Esophagus muscularis mucosa (tissue), 4 donors: ENCODE measurements at regions not wholly inside any gene's neighbourhood (a gene's known extent, or its start where the extent isn't known, plus 50 kb on each side); places are given as distances from the start of the nearest gene placed in this dataset.

ENCODE experiments used
- CTCF ChIP-seq, 3 experiments: fragments of 200-600 bp in 2 of 3; fragments of 450-650 bp in 1 of 3; sonication (generic) in 2 of 3; IDR thresholded peaks; one replicate each; pipeline ENCODE4 v1.5.1; 2017 to 2019; ENCODE audit warnings: antibody characterized with exemption in 3 of 3, mild to moderate bottlenecking in 2 of 3, moderate library complexity in 1 of 3
- EP300 ChIP-seq: sonication (generic); formaldehyde crosslinking; IDR thresholded peaks from one replicate; pipeline ENCODE4 v1.6.1; 2017; ENCODE audit warnings: antibody characterized with exemption
- POLR2A ChIP-seq: fragments of 450-650 bp; IDR thresholded peaks from one replicate; pipeline ENCODE4 v1.6.1; 2017; ENCODE audit warnings: antibody characterized with exemption, moderate library complexity, mild to moderate bottlenecking, low read depth

- TF ChIP-seq CTCF (IDR thresholded peaks at IDR 0.05) (no peak), POLR2A (no peak), EP300 (no peak)
Observed at GRCh38 chr6:154682633-154683125, 50.5 kb upstream of the SCAF8 start.
